GM19351 (cell line): ENCODE measurements at regions not wholly inside any gene's neighbourhood (a gene's known extent, or its start where the extent isn't known, plus 50 kb on each side); places are given as distances from the start of the nearest gene placed in this dataset.
"Not testable (repeated sequence)": the region's sequence is repeated elsewhere in the genome, so short reads cannot be mapped to it uniquely, and the experiment has no call there.

ENCODE experiments used
- ATAC-seq: cut with Tn5 transposase; IDR thresholded peaks from one replicate; pipeline ENCODE4 v1.9.1; 2021; ENCODE audit warnings: mild to moderate bottlenecking, moderate library complexity; ENCODE audit not compliant: unreplicated experiment

DNA sequence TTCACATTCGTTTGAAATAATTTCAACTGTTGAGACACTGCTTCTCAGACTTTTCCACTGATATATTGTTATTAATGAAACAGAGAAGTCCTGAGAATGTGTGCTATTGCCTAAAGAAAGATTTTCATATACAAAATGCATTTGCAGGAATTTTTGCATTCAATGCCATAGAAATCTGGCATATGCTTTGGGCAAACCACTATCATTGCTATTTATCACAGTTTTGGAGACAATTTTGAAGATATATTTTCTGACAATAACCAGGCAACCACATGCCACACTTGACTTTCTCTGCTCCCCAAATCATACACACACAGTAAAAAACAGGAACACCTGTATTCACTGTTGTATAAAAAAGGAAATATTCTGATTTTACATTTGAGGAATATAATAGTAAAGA, 1303.7 kb upstream of the IGFBP7 start:
- ATAC-seq = no peak

DNA sequence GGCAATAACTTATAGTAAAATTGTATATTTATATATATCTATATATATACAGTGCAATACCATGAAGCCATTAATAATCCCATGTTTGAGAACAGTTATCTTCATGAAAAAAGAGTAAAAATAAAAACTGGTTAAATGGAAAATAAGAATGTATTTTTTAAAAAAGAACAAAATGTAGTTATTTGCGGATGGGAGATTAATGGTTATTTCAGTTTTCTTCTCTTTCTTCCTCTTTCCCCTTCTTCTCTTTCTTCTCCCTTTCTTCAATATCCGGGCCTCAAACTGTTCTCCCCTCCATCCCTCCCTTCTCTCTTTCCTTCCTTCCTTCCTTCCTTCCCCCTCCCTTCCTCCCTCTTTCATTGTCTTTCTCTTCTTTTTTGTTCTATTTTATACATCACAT, 1301.7 kb upstream of the IGFBP7 start:
- no peak for ATAC-seq

DNA sequence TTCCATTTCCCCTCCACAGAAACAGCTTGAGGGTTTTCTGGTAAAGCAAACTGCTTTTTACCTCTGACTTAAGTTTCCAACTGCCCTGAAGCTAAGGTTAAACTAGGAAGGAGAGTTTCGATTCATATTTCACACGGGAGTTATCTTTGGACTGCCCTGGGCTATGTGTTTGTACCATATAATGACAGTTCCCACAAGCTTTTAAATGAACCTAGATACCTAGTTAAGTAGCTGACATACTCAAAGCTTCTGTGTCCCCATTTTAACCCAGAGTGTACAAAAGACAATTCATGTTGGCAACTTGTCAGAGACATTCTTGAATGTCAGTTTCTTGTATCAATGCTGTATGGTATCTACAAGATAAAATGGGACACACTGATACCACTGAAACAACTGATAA, 1296.6 kb upstream of the IGFBP7 start:
- ATAC-seq = no peak

DNA sequence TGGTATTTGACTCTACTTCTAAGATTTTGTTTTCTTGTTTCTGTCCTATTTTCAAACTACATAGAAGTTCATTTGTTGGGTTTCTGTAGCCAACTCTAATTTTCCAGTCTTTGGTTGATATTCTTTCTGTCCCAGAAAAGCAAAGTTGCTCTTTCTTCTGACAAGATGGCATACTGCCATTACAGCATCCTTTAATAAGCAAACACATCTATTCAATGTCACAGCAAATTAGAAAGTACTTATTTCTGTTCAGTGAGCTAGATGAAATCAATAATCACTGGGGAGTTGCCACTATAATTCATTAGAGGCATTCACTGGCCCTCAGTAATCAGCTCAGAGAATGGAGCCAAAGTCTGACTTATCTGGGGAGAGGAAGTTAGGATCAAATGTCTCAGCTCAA, 1258.0 kb upstream of the IGFBP7 start:
- no peak for ATAC-seq

DNA sequence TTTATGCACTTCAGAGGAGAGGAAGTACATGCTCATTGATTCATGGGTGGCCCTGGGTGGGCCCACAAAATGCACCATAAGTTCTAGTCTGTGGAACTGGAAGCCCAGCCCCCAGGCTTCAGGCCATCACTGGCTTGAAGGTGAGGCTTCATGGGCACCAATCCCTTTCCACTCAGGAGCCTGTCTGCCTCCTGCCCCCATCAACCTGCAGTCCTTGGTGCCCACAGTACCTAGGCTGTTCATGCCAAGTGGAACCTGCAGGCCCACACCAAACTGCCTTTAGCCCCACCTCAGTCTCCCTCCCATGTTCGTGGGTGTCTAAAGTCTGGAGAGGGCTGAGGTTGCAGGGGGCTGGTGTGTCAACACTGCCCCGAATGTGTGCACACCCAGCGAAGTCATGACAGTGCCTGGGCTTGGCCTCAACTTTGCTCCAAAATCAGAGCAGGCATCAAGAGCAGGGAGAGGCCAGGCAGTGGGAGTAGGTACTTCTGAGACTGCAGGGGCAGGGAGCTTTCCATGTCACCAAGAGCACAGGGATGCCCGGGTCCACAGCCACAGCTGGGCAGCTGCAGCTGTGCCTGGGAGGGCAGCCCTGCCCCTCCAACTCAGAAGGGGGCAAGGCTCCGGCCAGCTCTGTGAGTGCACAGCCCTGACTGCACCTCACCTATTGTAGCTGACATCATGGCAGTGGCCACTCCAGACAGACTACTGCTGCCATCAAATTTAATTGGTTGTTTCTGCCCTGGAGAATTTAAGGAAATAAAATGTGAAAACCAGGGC, 1250.4 kb upstream of the IGFBP7 start:
- ATAC-seq = no peak

DNA sequence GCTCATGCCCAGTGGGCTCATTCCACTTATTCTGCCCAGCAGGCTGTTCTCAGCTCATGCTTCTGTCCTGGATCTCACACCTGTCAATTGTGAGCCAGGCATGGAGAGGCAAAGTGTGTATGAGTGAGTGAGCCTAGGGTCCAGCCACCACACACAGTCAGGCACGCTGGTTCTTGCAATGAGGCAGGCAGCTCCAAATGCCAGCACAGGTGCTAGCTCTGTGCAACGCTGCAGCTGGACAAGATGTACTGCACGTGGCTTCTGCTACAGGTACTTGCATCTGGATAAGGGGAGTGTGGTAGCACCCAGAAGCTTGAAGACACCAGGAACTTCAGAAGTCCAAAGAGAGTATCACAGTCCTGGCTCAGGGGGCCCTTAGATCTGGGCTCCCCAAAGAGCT, 1249.4 kb upstream of the IGFBP7 start:
- ATAC-seq = no peak

DNA sequence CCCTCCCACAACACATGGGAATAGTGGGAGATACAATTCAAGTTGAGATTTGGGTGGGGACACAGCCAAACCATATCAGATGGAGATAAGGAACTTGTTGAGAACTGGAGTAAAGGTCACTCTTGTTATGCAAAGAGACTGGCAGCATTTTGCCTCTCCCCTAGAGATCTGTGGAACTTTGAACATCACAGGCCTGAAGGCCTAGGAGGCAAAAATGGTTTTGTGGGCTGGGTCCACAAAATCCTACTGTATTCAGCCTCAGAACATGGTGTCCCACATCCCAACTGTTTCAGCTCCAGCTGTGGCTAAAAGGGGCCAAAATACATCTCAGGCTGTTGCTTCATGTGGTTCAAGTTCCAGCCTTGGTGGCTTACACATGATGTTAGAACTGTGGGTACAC, 1247.8 kb upstream of the IGFBP7 start:
- ATAC-seq = no peak

DNA sequence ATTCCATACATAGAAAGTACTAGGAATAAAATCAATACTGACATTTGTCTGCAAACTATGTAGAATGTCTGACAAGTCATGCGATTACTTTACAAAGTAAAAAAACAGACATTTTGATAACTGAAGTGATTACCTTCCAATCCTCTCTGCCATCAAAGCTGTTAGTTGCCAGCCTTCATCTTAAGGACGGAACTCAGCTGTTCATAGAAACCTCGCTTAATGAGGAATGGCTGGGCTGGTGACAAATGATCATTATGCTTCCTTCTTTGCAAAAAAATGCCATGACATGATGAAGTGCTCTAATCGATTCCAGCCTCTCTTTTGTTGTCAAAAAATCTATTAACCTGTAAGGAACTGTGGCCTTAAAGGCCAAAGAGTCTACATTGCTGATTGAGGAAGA, 1214.9 kb upstream of the IGFBP7 start:
- ATAC-seq = no peak

DNA sequence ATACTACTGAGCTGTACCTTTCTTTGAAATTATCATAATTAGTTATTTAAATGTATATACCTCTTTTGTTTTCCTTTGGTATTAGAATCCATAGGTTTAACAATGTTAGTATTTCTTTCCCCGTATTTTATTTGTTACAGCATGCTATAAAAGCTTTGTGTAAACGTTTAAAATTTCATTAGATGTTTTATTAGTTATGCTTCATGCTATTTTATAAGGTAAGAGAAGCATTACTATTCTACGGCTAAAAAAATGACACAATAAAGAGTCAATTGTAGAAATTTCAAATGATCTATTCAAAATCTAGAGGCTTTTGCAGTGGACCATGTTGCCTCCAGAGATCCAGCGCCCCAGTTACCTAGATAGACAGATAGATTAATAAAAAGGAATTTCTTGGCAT, 1203.3 kb upstream of the IGFBP7 start:
- ATAC-seq = no peak

DNA sequence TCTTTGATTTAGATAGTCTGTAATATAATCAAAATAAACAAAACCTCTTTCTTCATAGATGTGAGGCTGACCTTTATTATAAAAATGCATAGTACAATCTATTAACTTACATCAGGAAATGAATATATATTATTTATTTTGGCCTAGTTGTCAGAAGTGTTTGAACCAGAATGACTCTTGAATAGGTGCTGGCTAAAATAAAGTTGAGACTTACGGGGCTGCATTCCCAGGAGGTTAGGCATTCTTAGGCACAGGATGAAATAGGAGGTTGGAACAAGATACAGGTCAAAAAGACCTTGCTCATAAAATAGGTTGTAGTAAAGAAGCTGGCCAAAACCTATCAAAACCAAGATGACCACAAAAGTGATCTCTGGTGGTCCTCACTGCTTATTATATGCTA, 1193.3 kb upstream of the IGFBP7 start:
- no peak for ATAC-seq

DNA sequence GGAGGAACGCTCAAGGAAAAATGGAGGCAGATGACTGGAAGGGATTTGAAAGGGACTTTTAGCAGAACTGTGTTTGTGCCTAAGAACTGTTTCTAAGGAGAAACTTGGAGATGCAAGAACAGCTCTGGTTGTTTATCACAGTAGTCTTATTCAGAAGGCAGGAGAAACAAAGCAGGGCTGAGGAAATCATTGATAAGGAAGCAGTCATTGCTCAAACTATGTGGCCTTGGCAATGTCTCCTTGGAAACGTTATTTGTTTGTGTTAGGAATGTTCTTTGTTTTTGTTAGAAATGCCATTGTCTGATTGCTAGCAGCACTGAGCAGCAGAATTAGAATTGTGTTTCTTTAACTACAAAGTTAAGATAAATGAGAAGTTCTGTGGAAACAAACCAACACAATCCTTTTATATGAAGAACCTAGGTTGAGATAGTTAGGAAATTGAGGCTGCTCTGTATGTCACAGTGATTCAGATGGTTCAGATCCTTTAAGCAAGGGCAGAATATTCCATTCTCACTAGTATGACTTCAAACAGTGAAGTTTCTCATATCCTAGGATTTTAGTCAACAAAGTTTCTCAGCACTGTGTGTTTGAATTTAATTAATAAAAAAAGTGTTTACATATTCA, 1191.3 kb upstream of the IGFBP7 start:
- no peak for ATAC-seq

DNA sequence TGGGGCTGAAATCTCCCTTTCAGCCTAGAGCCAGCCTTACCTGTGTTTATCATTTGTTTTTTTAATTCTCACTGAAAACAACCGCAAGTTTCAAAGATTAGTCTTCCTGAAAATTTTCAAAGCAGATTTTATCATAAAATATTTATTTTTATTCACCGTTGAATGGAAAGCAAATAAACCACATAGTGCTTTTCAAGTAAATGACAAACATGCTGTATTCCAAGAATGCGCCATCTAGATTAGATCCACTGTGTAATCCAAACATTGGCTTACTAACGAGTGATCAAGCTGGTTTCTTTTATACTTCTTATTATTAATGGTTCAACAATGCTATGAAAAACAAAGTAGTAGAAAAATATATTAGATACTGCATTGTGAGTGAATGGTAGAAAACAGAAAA, 1176.2 kb upstream of the IGFBP7 start:
- ATAC-seq = no peak

DNA sequence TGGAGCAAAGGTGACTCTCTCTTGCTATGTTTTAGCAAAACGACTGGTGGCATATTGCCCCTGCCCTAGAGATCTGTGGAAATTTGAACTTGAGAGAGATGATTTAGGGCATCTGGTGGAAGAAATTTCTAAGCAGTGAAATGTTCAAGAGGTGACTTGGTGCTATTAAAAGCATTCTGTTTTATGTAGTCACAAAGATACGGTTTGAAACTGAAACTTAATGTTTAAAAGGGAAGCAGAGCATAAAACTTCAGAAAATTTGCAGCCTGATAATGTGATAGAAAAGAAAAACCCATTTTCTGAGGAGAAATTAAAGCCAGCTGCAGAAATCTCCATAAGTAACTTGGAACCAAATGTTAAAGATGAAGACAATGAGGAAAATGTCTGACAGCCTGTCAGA, 1170.7 kb upstream of the IGFBP7 start:
- ATAC-seq = not testable (repeated sequence)

DNA sequence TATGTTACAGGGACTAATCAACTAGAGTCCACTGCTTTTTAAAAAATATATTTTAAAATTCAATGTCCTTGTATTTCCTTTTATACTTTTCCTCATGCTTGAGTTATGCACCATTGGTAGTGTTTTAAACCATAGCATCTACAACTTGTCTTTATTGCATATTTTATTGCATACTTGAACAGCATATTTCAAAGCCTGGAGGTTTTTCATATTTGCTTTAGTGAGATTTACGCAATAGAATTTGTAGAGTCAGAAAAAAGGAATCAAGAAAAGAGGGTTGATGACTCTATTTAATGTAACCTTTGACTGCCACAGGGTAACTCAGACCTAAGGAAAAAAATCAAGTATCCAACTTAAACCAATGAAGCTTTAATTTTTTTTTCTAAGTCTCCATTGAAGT, 1165.7 kb upstream of the IGFBP7 start:
- ATAC-seq = no peak

DNA sequence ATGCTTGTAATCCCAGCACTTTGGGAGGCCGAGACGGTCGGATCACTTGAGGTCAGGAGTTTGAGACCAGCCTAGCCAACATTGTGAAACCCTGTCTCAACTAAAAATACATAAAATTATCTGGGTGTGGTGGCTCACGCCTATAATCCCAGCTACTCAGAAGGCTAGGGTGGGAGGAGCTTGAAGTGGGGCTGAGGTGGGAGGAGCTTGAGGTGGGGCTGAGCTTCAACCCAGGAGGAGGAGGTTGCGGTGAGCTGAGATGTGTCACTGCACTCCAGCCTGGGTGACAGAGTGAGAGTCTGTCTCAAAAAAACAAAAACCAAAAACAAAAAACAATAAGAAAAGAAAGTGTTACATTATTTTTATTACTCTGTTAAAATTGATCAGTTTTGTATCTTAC, 1164.4 kb upstream of the IGFBP7 start:
- no peak for ATAC-seq

DNA sequence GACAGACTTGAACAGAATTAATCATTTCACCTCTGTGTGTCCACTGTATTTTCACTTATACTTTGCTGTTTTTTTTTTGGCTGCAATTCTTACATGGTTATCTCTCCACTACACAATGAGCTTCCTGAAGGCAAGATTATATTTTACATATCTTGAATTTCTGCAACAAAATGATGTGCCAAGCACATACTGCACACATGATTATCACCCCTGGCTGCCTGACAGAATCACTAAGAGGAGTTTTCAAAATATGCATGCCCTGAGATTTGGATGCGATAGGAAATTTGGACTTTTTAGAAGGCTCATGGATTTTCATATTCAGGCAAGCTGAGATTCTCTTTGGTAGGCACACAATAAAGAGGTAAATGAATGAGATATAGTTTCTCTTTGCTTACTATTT, 1162.1 kb upstream of the IGFBP7 start:
- no peak for ATAC-seq

DNA sequence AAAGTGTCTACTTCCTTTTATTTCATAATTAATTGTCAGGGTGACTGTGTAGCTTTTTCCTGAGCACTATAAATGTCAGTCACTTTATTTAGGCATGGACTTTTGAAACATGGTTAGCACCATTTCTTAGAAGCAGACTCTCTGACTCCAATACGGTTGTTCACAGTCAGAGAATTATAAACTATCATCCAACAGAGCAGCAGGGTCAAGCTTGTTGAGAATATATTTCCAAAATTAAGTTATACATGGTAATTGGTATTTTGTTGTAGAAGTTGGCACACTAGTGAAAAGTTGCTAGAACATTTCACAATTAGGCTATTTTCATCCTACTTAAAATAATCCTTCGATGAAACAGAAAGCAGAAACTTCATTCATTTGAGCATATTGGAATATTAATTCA, 1155.5 kb upstream of the IGFBP7 start:
- no peak for ATAC-seq

DNA sequence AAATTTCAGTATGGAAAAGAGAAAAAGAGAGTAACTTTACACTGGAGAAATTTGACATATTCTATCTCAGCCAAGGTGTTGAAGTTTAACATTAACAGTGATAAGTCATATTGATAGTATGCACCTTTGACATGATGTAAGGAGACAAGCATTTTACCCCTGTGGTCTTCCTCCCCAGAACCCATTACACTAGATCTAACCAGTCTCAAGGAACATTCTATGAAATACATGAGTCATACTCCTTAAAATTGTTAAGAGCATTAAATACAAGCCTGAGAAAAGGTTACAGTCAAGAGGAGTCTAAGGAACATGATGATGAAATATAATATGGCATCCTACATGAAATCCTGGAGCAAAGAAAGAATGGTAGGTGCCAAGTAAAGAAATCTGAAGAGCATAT, 1151.3 kb upstream of the IGFBP7 start:
- ATAC-seq = no peak

DNA sequence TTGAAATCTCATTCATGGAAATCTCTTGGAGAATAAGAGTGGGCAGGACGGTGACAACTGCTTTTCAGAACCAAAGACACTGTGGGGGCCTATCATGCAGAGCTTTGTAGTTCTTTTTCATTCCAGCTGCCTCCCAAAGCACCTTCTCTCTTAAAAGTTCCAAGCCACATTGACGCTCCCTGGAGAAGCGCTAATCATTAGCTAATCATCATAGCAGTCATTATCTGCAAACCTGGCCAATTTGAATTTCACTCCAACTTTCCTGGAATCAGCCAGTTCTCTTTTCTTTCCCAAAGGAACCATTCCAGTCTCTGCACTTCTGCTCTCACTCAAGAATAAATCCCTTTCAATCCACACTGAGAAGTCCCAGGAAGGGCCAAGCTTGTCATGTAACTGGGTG, 1144.1 kb upstream of the IGFBP7 start:
- ATAC-seq = no peak

DNA sequence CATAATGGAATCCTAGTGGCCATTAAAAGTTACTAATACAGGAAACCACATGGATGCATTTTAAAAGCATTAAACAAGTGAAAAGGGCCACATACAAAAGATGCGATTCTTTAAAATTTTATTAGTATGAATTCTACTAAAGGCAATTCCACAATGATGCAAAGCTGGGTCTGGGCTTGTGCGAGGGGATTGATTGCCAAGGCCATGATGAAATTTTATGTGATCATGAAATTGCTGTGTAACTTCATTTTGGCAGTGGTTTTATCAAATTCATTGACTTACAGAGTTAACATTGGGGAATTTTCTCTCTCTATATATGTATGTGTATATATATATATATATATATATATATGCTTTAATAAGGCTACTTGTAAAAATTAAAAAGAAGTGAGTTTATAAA, 1142.5 kb upstream of the IGFBP7 start:
- ATAC-seq = no peak

DNA sequence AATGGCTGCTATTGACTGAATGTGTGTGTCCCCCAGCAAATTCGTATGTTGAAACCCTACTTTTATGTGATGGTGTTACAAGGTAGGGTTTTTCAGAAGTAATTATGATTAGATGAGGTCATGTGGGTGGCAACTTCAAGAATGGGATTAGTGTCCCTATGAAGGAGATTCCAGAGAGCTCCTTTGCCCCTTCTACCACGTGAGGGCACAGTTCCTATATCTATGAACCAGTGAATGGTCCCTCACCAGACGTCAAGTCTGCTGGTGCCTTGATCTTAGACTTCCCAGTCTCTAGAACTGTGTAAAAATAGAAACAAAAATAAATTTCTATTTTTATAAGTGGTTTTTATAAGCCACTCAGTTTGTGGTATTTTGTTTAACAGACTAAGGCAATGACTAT, 1137.6 kb upstream of the IGFBP7 start:
- no peak for ATAC-seq

DNA sequence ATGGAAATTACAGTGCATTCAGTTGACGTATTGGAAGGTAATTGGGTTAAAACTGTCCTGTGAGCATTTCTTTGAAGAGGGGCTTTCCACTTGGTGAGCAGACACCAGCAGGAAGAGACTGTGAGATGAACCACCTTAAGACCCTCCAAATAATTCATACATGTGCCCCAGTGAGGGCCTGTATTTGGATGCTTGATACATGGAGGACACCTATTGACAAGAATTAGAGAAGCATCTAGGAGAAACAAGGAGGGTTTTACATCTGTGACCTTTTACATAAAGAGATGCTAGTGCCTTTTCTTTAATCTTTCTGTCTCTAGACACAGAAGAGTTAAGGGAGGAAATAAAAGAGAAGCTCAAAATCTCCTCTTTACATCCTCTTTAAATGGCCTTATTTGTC, 1115.3 kb upstream of the IGFBP7 start:
- no peak for ATAC-seq

DNA sequence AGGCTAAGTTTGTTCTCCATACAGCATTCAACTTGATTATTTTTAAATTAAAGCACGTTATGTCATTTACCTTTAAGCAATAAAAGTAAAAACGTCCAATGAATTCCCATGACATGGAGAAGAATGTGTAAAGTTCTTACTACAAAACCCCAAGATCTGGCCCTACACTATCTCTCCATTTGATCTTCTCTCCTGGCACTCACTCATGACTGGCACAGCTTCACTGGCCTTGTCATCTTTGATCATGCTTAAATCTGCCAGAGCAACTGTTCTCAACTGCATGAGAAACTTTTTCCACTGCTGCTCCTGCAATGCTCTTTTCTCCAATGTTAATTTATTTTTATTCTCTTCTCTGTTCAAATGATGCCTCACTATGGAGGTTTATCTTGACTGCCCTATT, 1109.0 kb upstream of the IGFBP7 start:
- ATAC-seq = no peak
